ENCODE measurements at regions not wholly inside any gene's neighbourhood (a gene's known extent, or its start where the extent isn't known, plus 50 kb on each side); places are given as distances from the start of the nearest gene placed in this dataset.

DNA sequence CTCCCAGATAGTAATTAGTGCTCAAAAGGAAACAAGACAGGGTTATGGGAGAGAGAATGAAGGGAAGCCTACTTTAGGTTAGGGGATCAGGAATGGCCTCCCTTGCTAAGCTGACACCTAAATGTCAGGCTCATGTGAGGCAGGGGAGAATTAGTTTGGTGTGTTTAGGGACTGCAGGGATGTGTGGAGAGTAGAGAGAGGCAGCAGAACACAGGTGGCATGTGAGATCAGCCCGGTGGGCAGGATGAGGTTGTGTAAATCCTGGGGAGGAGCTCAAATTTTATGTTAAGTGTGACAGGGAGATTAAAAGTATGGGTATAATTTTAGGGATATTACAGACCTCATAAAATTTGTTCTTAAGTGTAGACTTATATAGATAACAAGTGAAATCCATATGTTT is 56.2 kb upstream of the ZNF438 start:
- H2AFZ ChIP-seq (ENCODE audit: low read length): no peak overlapping the region

DNA sequence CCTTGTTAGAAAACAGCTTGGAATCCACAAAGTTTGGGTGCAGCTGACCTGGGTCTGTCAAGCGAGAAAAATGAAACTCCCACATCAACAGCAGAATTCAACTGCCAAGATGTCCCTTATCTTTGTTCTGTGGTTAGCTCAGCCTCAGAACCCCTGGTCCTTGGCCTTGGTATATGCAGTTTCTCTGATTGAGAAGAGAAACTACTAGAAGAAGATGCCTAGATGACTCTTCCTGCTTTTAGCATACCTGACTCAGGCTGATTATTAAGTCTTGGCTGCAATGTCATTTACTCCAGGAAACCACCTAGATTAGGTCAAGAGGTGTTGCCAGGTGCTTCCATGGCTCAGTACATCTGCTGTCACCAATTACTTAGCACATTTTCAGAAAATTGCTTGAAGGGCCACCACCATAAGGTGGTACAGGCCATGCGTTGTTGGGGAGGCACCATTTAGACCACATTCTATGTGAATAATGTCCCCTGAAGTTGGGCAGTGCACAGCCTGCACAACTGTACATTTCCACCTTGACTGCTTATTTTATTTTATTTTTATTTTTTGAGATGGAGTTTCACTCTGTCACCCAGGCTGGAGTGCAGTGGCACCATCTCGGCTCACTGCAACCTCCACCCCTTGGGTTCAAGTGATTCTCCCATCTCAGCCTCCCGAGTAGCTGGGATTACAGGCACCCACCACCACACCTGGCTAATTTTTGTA is 59.4 kb upstream of the ZNF438 start:
- Histone ChIP-seq H3K4me3 (ENCODE audit: low read depth, low read length, poor library complexity, severe bottlenecking) (no peak overlapping the region), H3K27me3 (ENCODE audit: insufficient read depth, low read length) (peaks cover 4% of the 10 kb centered on the region; the same call in 1 of the 2 replicates), H3K4me1 (ENCODE audit: insufficient read depth, low read length, severe bottlenecking) (no peaks in the 10 kb centered on the region), H2AFZ (ENCODE audit: low read length) (no peak overlapping the region), H3K9me3 (ENCODE audit: low read length) (no peaks in the 10 kb centered on the region), H4K20me1 (ENCODE audit: insufficient read depth, low read length) (no peaks in the 10 kb centered on the region), H3K36me3 (ENCODE audit: insufficient read depth, low read length) (no peaks in the 10 kb centered on the region), H3K9ac (ENCODE audit: low read length) (no peak overlapping the region), H3K79me2 (ENCODE audit: insufficient read depth, low read length) (no peaks in the 10 kb centered on the region), H3F3A (ENCODE audit: insufficient read depth, low read length) (no peaks in the 10 kb centered on the region), H3K4me2 (ENCODE audit: low read length) (no peak overlapping the region), H3K9me2 (ENCODE audit: low read depth, low read length) (no peaks in the 10 kb centered on the region), H3K27ac (ENCODE audit: low read depth, low read length, poor library complexity, severe bottlenecking) (no peak overlapping the region)
- no peak for TF ChIP-seq EZH2 (IDR thresholded peaks at IDR 0.05; ENCODE audit: borderline replicate concordance, low read length)
- TF ChIP-seq, protein P1, sequence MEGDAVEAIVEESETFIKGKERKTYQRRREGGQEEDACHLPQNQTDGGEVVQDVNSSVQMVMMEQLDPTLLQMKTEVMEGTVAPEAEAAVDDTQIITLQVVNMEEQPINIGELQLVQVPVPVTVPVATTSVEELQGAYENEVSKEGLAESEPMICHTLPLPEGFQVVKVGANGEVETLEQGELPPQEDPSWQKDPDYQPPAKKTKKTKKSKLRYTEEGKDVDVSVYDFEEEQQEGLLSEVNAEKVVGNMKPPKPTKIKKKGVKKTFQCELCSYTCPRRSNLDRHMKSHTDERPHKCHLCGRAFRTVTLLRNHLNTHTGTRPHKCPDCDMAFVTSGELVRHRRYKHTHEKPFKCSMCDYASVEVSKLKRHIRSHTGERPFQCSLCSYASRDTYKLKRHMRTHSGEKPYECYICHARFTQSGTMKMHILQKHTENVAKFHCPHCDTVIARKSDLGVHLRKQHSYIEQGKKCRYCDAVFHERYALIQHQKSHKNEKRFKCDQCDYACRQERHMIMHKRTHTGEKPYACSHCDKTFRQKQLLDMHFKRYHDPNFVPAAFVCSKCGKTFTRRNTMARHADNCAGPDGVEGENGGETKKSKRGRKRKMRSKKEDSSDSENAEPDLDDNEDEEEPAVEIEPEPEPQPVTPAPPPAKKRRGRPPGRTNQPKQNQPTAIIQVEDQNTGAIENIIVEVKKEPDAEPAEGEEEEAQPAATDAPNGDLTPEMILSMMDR (IDR thresholded peaks at IDR 0.05; ENCODE audit: low read length): no peak

More for the DNA sequence above, 56.2 kb upstream of the ZNF438 start:
- Histone ChIP-seq H3F3A (ENCODE audit: insufficient read depth, low read length) (no peaks in the 10 kb centered on the region), H3K27ac (ENCODE audit: low read depth, low read length, poor library complexity, severe bottlenecking) (no peak overlapping the region), H3K4me2 (ENCODE audit: low read length) (no peak overlapping the region), H3K27me3 (ENCODE audit: insufficient read depth, low read length) (peaks cover 4% of the 10 kb centered on the region; the same call in 1 of the 2 replicates), H4K20me1 (ENCODE audit: insufficient read depth, low read length) (no peaks in the 10 kb centered on the region), H3K4me1 (ENCODE audit: insufficient read depth, low read length, severe bottlenecking) (no peaks in the 10 kb centered on the region), H3K4me3 (ENCODE audit: low read depth, low read length, poor library complexity, severe bottlenecking) (no peak overlapping the region), H3K36me3 (ENCODE audit: insufficient read depth, low read length) (no peaks in the 10 kb centered on the region), H3K9ac (ENCODE audit: low read length) (no peak overlapping the region), H3K9me3 (ENCODE audit: low read length) (no peaks in the 10 kb centered on the region), H3K79me2 (ENCODE audit: insufficient read depth, low read length) (no peaks in the 10 kb centered on the region), H3K9me2 (ENCODE audit: low read depth, low read length) (no peaks in the 10 kb centered on the region)
- TF ChIP-seq EZH2 (IDR thresholded peaks at IDR 0.05; ENCODE audit: borderline replicate concordance, low read length): no peak
- TF ChIP-seq, protein P1 (IDR thresholded peaks at IDR 0.05; ENCODE audit: low read length): no peak

- no peak overlapping the region for H3K9ac ChIP-seq (ENCODE audit: low read length)
- H4K20me1 ChIP-seq (ENCODE audit: insufficient read depth, low read length): no peaks in the 10 kb centered on the region
- peaks cover 5% of the 10 kb centered on the region for H3K27me3 ChIP-seq (ENCODE audit: insufficient read depth, low read length)
- TF ChIP-seq, protein P1 (IDR thresholded peaks at IDR 0.05; ENCODE audit: low read length): no peak
- no peak for TF ChIP-seq EZH2 (IDR thresholded peaks at IDR 0.05; ENCODE audit: borderline replicate concordance, low read length)
- no peak overlapping the region for H2AFZ ChIP-seq (ENCODE audit: low read length)
- H3K9me3 ChIP-seq (ENCODE audit: low read length): no peaks in the 10 kb centered on the region
- H3K4me1 ChIP-seq (ENCODE audit: insufficient read depth, low read length, severe bottlenecking): no peaks in the 10 kb centered on the region
- H3K4me2 ChIP-seq (ENCODE audit: low read length): no peak overlapping the region
- H3K4me3 ChIP-seq (ENCODE audit: low read depth, low read length, poor library complexity, severe bottlenecking): no peak overlapping the region
- H3K27ac ChIP-seq (ENCODE audit: low read depth, low read length, poor library complexity, severe bottlenecking): no peak overlapping the region
- no peaks in the 10 kb centered on the region for H3K36me3 ChIP-seq (ENCODE audit: insufficient read depth, low read length)
- H3K9me2 ChIP-seq (ENCODE audit: low read depth, low read length): no peaks in the 10 kb centered on the region
- H3F3A ChIP-seq (ENCODE audit: insufficient read depth, low read length): no peaks in the 10 kb centered on the region
- H3K79me2 ChIP-seq (ENCODE audit: insufficient read depth, low read length): no peaks in the 10 kb centered on the region
These were observed 64.3 kb upstream of the ZNF438 start for GRCh38 chr10:31095677-31096560.

Measured in OCI-LY1 (cell line).